ENCODE measurements at regions not wholly inside any gene's neighbourhood (a gene's known extent, or its start where the extent isn't known, plus 50 kb on each side); places are given as distances from the start of the nearest gene placed in this dataset.
"Not testable (repeated sequence)": the region's sequence is repeated elsewhere in the genome, so short reads cannot be mapped to it uniquely, and the experiment has no call there.

DNA sequence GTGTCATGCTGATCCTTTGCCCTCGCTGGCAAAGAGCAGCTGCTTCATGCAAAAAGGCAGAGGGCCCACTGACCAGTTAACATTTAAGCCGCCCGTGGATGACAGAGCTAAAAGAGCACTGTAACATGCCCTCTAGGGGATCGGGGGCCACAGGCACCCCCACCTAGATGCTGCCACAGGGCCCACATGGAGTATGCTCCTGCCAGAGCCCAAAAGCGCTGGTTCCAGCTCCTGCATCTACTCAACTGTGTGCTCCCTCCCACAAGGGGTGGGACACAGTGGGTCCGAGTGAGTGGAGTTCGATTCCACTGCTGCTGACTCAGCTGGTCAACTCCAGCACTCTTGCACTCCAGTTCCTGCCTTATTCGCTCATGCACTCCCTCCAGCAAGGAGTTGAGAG is 199.8 kb upstream of the CNTNAP2 start:
- DNase-seq = no peak

DNA sequence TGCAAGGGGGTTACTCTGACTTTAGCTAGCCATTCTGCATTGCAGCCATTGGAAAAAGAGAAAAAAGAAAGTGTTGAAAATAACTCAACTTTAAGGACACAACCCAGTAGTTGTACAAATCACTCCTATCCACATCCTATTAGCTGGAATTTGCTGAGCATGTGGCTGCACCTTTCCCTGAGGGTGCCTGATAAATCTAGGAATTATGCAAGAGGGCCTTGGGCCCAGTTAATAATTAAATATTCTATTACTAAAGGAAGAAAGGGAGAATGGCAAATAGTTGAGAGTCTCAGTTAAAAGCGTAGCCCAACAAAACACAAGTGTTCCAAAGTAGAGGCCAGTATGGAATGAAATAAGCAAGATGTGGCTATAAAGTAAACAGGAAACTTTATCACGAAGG is 200.9 kb upstream of the CNTNAP2 start:
- no peak for DNase-seq

DNA sequence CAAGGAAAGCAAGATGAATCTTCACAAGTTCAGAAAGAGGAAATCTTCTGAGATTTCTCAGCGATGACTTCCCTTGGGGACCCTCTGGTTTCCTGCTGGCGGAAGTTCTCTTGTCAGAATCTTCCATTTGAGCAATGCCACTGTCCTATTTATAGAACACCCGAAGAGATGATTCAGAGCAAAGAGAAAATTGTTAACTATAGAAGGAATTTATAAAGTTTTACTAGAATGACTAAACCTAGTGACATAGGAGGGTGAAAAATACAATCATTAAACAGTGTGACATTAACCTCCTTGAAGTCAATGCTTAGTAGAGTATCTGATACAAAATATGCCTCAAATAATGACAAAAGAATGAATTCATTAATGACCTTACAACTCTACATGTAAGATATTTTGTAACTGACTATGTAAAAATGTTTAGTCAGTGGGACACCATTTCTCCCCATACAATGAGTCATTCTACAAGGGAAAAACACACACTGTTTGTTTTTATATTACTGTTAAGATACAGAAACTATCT is 206.5 kb upstream of the CNTNAP2 start:
- DNase-seq = no peak

DNA sequence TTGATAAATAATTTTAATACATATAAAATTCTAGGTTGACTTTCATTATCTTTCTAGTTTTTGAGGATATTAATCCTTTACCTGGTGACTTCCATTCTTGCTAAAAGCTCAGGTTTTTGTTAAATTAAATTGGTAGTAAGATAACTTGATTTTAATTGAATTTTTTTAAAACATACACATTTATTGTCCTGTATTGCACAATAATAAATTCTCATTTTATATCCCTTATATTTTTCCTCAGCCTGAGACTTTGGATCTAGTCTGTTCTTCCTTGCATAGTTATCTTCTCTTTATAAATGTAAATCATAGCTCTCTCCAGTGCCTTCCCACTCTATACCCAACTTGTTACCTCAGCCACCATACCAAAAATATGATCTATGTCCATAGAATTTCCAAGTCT is 212.9 kb upstream of the CNTNAP2 start:
- no peak for DNase-seq

DNA sequence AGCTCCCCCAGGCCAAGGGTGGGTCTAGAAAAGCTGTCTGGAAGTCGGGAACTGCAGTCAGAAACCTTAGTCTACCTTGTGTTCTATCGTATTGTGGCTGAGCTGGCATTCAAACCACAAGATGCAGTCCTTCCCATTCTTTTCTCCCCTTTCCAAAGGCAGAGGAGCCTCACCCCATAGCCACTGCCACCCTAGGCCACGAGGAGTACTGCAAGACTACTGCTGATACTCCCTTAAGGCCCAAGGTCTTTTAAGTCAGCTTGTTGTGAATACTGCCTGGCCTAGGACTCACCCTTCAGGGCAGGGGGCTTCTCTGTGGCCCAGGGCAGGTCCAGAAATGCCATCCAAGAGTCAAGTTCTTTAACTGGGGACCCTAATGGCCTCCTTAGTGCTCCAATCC is 214.5 kb upstream of the CNTNAP2 start:
- DNase-seq = no peak

DNA sequence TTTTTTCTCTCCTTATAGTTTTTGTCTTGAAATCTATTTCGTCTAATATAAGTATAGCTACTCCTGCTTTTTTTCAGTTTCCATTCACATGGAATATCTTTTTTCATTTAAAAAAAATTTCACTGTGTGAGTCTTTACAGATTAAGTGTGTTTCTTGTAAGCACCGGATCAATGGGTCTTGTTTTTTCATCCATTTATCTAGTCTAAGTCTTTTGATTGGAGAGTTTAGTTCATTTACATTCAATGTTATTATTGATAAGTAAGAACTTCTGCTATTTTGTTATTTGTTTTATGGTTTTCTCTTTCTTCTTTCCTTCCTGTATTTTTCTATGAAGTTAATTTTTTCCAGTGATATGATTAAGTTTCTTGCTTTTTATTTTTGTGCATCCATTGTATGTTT is 216.7 kb upstream of the CNTNAP2 start:
- no peak for DNase-seq

DNA sequence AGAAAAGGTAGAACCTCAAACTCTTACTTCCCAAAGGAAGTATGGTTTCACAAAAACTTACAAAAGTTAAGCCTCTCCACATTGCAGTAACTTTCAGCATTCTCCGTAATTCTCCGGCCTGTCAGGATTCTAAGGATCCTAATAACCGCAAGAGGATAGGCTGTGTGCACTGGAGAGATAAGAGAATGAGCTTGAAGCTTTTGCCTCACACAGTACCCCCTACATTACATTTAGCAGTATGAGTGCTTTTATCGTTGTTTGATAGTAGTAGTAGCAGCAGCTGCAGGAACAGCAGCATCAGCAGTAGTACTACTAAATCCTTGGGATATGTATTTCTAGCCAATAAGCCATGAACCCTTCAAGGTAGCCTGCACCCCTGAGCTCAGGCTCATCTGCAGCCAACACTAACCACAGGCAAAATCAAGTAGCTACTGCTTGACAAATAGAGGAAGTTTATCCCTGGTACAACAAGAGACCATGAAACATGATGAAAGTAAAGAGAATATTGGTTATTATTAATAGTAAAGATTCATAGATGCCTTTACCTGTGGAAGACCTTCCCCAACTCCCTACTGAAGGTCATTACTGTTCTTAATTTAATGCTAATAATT is 222.6 kb upstream of the CNTNAP2 start:
- no peak for DNase-seq

DNA sequence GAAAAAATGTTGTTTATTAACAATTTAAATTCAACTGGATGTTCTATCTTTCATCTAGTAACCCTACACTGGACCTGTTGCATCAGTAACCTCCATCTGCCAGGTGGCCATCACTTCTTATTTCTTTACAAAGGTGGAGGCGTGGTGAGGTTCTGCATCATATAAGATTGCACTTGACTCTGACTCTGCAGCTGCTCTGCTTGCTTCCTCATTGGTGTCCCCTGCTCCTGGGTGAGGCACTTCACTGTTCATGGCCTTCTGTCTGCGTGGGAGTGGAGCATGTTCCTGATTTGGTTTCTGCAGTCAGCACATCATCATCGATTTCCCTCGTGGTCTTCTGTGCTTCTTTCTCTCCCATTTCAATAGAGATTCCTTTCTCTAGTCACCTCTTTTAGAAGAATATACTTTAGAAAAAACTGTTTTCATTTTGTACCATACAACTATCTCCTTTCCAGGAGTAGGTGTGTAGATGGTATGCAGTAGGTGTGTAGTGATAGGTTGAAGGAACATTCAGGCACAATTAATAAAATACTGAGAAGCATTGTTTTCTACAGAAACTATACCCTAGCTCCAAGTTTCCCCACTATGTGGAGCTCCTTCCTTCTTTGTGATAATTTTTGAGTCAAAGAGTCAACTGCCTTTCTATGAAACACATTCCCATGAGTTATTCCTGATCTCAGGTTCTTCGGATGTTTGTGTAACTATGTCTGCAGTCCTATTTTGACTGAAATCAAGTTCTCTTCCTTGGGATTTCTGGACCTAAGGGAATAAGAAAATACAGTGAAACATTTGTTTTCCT is 231.7 kb upstream of the CNTNAP2 start:
- DNase-seq = no peak

DNA sequence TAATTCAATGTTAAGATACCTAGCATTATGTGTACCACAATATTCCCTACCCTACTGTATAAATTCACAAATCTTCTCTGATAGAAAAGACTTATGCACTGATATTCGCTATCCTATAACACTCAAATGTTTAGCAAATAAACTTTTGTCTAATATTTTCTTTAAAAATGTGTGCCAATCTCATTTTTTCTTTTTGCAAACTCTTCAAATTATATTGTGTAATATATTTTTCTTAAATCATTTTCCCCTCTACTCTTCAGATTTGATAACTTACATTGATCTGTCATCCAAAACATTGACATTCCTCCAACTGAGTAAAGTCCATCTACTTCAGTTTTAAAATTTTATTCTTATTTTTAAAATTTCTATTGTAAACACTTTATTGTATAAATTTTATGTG is 240.2 kb upstream of the CNTNAP2 start:
- DNase-seq = no peak

DNA sequence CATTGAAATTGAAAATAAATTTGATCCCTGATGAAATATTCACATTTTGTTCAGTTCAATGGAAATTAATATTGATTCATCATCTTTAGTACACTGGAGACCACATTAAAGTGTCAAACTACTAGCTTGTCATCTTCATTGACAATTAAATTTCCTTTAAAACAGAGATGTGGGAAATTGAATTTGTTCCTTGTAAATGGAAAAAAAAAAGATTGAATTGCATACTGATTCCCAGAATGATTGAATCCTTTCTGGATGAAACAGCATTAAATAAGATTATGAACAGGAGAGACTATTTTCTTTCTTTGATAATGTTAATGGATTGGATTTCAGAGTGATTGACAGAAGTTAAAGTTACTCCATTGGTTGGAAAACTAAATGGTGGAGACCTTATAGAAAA is 241.3 kb upstream of the CNTNAP2 start:
- DNase-seq = no peak

DNA sequence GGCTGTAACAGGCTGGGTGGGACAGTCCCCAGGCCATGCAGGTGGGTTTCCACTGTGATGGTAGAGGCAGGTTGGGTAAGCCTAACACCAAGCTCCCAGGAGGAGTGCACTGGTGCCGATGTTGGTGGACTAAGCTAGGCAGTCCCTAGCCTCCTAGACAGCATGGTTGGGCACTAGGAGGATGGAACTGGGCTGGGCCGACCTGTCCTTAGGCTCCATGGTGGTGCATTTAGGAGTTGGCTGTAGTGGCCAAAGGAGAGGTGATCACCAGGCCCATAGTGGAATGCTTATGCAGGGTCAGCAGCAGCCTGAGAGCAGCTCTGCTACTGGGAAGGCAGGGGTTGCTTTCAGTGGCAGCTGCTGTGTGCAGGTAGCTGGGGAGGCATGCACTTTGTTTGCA is 247.7 kb upstream of the CNTNAP2 start:
- no peak for DNase-seq

DNA sequence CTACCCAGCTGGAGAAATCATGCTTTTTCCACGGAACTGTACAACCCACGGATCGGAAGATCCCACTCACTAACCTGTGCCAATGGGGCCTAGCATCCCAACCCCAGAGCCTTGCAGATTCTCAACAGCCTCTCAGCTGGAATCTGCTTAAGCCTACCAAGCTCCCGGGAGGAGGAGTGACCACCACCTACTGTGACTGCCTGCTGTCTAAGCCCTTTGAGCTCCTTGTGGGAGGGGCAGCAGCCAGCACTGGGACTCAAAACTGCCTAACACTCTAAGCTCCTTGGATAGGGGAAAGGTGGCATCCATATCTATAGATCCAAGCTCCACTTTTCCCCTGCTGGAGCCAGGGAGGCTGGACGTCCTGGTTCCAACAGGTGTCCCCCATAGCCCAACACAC is 254.4 kb upstream of the CNTNAP2 start:
- no peak for DNase-seq

DNA sequence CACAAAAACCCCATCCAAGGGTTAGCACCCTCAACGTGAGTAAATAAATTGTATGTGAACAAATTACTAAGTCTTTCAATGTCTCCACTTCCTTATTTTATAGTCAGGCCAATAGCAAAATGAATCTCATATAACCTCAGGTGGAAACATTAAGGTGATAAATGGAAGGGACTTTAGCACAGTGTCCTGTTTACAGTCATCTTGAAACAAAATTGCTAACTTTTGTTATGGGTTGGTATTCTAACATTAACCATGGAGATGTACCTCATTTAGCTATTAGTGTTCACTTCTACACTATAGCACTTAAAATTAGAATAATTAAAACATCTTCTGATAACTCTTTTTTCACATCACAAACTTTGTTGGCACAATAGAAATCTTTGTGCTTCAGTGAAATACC is 255.8 kb upstream of the CNTNAP2 start:
- no peak for DNase-seq

DNA sequence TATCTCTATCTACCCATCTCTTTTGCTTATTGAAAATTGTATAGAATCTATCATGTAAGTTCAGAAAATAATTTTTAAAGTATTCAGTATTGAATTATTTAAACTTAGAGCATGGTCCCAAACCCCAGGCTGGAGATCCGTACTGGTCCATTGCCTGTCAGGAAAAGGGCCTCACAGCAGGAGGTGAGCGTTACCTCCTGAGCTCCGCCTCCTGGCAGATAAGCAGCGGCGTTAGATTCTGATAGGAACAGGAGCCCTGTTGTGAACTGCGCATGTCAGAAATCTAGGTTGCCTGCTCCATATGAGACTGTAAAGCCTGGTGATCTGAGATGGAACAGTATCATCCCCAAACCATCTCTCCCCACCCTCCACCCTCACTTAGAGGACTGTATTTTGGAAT is 266.0 kb upstream of the CNTNAP2 start:
- no peak for DNase-seq

DNA sequence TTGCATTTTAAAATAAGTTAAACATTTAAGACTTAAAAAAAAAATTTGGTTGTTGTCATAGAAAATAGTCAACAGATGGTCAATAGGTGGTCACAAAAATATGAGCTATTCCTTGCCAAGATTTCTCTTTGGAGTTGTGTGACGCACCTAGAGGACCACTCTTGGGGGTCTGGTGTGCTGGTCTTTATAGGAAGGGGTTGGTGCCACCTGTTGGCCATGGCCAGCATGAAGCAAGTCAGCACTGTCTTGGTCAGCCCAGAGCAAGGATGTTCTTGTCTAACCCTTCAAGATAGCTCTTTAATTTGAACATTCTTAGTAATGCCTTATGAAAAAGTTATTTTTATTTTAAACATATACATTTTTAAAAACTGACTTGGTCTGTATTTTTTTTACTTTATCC is 267.9 kb upstream of the CNTNAP2 start:
- DNase-seq = peak; percentile 3 to 15

DNA sequence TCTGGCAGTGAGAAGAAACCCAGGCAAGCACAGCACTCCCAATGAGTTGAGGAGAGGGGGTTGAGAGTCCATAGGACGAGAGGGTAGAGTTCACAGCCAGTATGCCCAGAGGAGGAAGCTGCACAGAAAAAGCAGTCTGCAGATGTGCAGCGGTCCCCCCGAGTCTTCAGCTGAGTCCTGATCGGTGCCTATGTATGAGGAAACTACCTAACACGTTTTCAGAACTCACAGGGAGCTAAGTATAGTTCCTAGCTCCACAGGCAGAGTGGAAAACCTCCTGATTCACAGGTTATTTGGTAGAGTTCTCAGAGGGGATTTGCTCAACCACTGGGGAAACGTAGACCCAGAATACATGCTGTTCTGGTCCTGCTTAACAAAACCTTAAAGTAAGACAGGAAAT is 271.3 kb upstream of the CNTNAP2 start:
- no peak for DNase-seq

DNA sequence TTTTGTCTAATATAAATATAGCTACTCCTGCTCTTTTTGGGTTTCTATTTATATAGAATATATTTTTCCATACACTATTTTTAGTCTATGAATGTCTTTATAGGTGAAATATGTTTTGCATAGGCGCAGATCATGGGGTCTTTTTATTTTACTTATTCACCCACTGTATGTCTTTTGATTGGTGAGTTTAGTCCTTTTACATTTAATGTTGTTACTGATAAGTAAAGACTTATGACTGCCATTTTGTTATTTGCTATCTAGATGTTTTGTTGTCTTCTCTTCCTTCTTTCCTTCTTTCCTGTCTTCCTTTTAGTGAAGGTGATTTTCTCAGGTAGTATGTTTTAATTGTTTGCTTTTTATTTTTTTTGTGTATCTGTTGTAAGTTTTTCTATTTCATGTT is 276.8 kb upstream of the CNTNAP2 start:
- DNase-seq = no peak

DNA sequence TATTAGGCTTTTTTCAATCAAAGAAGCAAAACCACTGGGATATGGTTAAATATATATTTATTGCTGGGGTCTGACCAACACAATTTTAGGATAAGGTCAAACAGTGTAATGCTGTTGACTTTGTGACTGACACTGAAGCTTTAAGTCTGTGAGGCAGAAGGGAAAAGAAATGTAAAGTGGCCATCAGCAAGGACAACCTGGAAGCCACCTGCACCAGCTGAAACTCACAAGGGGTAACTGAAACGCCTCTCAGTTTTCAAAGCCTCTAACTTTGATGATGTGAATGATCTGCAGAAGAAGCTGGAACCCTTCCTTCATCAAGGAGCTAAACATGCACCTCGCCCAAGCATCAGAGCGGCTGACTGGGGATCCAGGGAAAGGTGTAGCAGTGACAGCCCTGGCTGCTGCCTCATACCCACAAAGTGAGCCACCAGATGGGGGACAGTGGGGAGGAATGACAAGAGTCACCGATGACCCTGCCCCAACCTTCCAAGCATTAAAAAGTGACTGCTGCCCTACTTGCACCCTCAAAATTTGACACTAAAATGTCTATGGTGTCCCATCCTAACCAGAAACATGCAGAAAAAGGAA is 284.9 kb upstream of the CNTNAP2 start:
- DNase-seq = no peak

DNA sequence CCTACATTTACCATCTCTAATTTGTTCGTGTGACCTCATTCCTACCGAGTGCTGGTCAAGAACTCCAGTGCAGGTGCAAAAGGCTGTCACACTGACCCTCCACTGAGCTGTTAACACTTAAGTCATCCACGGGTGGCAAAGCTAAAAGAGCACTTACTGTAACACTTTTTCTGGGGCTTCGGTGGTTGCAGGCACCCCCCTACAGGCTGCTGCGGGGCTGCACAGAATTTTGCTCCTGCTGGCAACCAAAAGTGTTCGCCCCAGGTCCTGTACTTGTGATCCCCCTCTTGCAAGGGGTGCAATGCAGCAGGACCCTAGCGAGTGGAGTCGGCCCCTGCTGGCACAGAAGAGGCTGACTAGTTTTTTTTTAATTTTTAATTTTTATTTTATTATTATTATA is 298.9 kb upstream of the CNTNAP2 start:
- DNase-seq = no peak

DNA sequence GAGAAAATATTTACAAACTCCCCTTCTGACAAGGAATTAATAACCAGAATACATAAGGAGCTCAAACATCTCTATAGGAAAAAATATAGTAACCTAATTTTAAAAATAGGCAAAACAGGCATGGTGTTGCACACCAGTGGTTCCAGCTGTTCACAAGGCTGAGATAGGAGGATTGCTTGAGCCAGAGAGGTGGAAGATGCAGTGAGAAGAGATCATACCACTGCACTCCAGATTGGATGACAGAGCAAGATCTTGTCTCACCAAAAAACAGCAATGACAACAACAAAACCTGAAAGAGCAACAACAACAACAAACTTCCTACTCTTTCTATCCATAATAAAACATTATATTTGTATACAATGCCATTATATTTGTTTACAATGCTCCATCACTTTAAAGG is 304.4 kb upstream of the CNTNAP2 start:
- DNase-seq = no peak

DNA sequence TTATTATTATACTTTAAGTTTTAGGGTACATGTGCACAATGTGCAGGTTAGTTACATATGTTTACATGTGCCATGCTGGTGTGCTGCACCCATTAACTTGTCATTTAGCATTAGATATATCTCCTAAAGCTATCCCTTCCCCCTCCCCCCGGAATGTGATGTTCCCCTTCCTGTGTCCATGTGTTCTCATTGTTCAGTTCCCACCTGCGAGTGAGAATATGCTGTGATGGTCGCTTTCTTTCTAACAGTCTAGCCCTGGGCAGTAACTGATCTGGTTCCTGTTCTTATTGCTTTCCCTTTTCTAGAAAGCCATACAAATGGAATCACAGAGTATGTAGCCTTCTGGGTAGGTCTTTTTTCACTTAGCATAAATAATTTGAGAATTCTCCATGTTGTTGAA is 311.1 kb upstream of the CNTNAP2 start:
- not testable (repeated sequence) for DNase-seq

DNA sequence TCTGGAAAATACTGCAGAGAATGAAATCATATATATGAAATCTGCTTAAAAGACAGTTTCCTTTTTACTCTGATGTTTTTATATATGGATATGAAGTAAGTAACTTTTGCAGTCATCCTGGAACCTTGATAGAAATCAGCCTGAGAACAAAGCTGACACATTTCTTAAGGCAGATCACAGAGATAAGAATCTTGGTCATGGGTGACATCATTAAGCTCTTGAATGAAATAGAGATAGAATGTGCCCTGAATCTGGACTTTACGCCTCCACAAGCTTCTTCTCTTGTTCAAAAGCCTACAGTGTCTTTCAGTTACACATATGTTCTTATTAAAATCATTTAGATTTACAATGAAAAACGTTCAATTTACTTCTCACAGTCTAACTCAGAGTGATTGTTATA is 319.1 kb upstream of the CNTNAP2 start:
- DNase-seq = no peak

DNA sequence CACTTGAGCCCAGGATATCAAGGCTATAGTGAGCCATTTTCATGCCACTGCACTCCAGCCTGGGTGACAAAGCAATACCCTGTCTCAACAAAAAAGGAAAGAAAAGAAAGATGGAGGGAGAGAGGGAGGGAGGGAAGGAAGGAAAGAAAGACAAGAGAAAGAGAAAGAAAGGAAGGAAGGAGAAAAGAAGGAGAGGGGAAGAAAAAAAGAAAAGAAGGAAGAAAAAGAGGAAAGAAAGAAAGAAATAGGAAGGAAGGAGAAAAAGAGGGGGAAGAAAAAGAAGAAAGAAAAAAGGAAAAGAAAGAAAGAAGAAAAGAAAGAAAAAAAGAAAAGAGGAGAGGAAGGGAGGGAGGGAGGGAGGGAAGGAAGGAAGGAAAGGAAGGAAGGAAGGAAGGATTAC is 321.5 kb upstream of the CNTNAP2 start:
- DNase-seq = no peak
